A549 (cell line): ENCODE measurements at regions not wholly inside any gene's neighbourhood (a gene's known extent, or its start where the extent isn't known, plus 50 kb on each side); places are given as distances from the start of the nearest gene placed in this dataset.

Experiments
- CTCF ChIP-seq: fragments of >200 bp; sonication (Bioruptor Twin); formaldehyde crosslinking; IDR thresholded peaks from 3 replicates; pipeline ENCODE4 v1.5.1; 2016
- POLR2A ChIP-seq: IDR thresholded peaks from 2 replicates; pipeline ENCODE4 v1.6.1; 2012; ENCODE audit warnings: mild to moderate bottlenecking, low read length
- RFX5 ChIP-seq: fragments of 450-650 bp; IDR thresholded peaks from 2 replicates; pipeline ENCODE4 v1.7.1; 2014; ENCODE audit warnings: antibody characterized with exemption, mild to moderate bottlenecking, moderate library complexity
- TF ChIP-seq, protein P1 (sequence below): fragments of 450-650 bp; IDR thresholded peaks from 2 replicates; pipeline ENCODE4 v1.6.1; 2014; ENCODE audit warnings: antibody characterized with exemption

DNA sequence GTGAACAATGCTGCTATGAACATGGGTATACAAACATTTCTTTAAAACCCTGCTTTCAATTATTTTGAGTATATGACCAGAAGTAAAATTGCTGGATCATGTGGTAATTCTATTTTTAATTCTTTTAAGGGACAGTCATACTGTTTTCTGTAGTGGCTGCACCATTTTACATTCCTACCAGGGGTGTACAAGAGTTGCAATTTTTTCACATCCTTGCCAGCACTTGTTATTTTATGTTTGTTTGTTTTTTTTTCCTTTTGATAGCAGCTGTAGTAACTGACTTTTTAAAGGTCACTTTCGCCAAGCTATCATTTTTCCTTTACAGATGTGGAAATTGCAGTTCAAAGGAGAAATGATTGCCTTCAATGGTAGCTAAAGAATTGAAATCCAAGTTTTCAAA lies 99.5 kb downstream of the GPR85 start:
- TF ChIP-seq CTCF (no peak), POLR2A (no peak), RFX5 (no peak)
- TF ChIP-seq, protein P1, sequence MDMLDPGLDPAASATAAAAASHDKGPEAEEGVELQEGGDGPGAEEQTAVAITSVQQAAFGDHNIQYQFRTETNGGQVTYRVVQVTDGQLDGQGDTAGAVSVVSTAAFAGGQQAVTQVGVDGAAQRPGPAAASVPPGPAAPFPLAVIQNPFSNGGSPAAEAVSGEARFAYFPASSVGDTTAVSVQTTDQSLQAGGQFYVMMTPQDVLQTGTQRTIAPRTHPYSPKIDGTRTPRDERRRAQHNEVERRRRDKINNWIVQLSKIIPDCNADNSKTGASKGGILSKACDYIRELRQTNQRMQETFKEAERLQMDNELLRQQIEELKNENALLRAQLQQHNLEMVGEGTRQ = no peak
